ENCODE measurements at regions not wholly inside any gene's neighbourhood (a gene's known extent, or its start where the extent isn't known, plus 50 kb on each side); places are given as distances from the start of the nearest gene placed in this dataset.

DNA sequence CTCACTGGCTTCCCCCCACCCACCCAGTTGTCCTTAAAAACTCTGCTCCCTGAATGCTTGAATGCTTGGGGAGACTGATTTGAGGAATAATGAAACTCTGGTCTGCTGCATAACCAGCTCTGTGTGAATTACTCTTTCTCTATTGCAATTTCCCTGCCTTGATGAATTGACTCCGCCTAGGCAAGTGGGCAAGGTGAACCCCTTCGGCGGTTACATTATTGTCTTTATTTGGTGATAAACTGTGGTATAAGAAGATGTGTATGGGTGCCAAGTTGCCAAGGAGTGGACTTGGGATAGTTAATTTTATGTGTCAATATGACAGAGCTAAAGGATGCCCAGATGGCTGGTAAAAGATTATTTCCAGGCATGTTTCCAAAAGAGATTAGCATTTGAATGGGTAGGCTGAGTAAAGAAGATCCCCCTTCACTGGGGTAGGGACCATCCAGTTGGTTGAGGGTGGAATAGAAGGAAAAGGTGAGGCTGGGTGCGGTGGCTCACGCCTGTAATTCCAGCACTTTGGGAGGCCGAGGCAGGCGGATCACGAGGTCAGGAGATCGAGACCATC lies 98.5 kb upstream of the HAAO start:
- no peak for TF ChIP-seq EZH2 (IDR thresholded peaks at IDR 0.05; ENCODE audit: low read length, missing control alignments)
- TF ChIP-seq, protein P1, sequence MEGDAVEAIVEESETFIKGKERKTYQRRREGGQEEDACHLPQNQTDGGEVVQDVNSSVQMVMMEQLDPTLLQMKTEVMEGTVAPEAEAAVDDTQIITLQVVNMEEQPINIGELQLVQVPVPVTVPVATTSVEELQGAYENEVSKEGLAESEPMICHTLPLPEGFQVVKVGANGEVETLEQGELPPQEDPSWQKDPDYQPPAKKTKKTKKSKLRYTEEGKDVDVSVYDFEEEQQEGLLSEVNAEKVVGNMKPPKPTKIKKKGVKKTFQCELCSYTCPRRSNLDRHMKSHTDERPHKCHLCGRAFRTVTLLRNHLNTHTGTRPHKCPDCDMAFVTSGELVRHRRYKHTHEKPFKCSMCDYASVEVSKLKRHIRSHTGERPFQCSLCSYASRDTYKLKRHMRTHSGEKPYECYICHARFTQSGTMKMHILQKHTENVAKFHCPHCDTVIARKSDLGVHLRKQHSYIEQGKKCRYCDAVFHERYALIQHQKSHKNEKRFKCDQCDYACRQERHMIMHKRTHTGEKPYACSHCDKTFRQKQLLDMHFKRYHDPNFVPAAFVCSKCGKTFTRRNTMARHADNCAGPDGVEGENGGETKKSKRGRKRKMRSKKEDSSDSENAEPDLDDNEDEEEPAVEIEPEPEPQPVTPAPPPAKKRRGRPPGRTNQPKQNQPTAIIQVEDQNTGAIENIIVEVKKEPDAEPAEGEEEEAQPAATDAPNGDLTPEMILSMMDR (conservative IDR thresholded peaks at IDR 0.05 in 1 of 2, IDR thresholded peaks at IDR 0.05 in 1 of 2; ENCODE audit: low read depth in 1 of 2, low read length in 2 of 2) = no peak
- H3K9me3 ChIP-seq (ENCODE audit: control insufficient read depth, insufficient read depth, low read depth, low read length) = no peaks in the 10 kb centered on the region
- no peak overlapping the region for H3K27ac ChIP-seq (ENCODE audit: insufficient read depth, low read length)
- no peak overlapping the region for H2AFZ ChIP-seq (ENCODE audit: low read length)
- no peak for DNase-seq (ENCODE audit: low read depth in 2 of 2)
- H3K4me1 ChIP-seq (ENCODE audit: control insufficient read depth, extremely low read depth, insufficient read depth, low read length) = no peaks in the 10 kb centered on the region
- H3K79me2 ChIP-seq (ENCODE audit: control insufficient read depth, insufficient read depth, low read length) = no peaks in the 10 kb centered on the region
- no peaks in the 10 kb centered on the region for H3K36me3 ChIP-seq (ENCODE audit: control insufficient read depth, insufficient read depth, low read length)
- H3K4me3 ChIP-seq (replicated peaks in 1 of 4; ENCODE audit: control extremely low read depth in 1 of 4, insufficient read depth in 1 of 4, low read depth in 3 of 4, low read length in 4 of 4) = no peak overlapping the region
- no peak overlapping the region for H3K9ac ChIP-seq (ENCODE audit: insufficient read depth, low read length)
- H3K27me3 ChIP-seq (ENCODE audit: control insufficient read depth, insufficient read depth, low read length) = no peaks in the 10 kb centered on the region
- no peaks in the 10 kb centered on the region for H4K20me1 ChIP-seq (ENCODE audit: control insufficient read depth, extremely low read depth, insufficient read depth, low read length)
- no peak overlapping the region for H3K4me2 ChIP-seq (ENCODE audit: extremely low read depth, insufficient read depth, low read length)

DNA sequence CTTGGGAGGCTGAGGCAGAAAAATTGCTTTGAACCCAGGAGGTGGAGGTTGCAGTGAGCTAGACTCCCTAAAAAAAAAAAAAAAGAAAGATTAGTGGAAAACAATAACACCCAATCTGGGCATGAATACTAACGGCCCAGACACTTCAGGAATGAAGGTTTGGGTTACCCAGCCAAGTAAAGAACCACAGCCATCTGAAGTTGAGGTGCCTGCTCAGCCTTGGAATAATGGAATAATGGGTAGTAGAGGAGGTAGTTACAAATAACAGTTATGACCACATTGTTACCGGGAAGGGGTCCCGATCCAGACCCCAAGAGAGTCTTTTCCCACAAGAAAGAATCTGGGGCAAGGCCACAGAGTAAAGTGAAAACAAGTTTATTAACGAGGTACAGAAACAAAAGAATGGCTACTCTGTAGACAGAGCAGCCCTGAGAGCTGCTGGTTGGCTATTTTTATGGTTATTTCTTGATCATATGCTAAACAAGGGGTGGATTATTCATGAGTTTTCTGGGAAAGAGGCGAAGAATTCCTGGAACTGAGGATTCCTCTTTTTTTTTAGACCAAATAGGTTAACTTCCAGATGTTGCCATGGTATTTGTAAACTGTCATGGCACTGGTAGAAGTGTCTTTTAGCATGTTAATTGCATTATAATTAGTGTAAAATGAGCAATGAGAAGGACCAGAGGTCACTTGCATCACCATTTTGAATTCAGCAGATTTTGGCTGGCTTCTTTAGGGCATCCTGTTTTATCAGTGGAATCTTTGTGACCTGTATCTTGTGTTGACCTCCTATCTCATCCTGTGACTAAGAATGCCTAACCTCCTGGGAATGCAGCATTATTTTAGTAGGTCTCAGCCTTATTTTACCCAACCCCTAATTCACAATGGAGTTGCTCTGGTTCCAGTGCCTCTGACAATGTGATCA lies 96.2 kb upstream of the HAAO start:
- DNase-seq (ENCODE audit: low read depth in 2 of 2) = peak in 1 of 2 donors; percentile 95
- Histone ChIP-seq H2AFZ (ENCODE audit: low read length) (no peak overlapping the region), H3K9ac (ENCODE audit: insufficient read depth, low read length) (no peak overlapping the region), H3K79me2 (ENCODE audit: control insufficient read depth, insufficient read depth, low read length) (no peaks in the 10 kb centered on the region), H3K27ac (ENCODE audit: insufficient read depth, low read length) (no peak overlapping the region), H4K20me1 (ENCODE audit: control insufficient read depth, extremely low read depth, insufficient read depth, low read length) (no peaks in the 10 kb centered on the region), H3K9me3 (ENCODE audit: control insufficient read depth, insufficient read depth, low read depth, low read length) (no peaks in the 10 kb centered on the region), H3K4me2 (ENCODE audit: extremely low read depth, insufficient read depth, low read length) (no peak overlapping the region), H3K4me1 (ENCODE audit: control insufficient read depth, extremely low read depth, insufficient read depth, low read length) (no peaks in the 10 kb centered on the region), H3K4me3 (replicated peaks in 1 of 4; ENCODE audit: control extremely low read depth in 1 of 4, insufficient read depth in 1 of 4, low read depth in 3 of 4, low read length in 4 of 4) (no peak overlapping the region), H3K27me3 (ENCODE audit: control insufficient read depth, insufficient read depth, low read length) (no peaks in the 10 kb centered on the region), H3K36me3 (ENCODE audit: control insufficient read depth, insufficient read depth, low read length) (no peaks in the 10 kb centered on the region)
- TF ChIP-seq, protein P1 (conservative IDR thresholded peaks at IDR 0.05 in 1 of 2, IDR thresholded peaks at IDR 0.05 in 1 of 2; ENCODE audit: low read depth in 1 of 2, low read length in 2 of 2) = no peak
- TF ChIP-seq EZH2 (IDR thresholded peaks at IDR 0.05; ENCODE audit: low read length, missing control alignments) = no peak

DNA sequence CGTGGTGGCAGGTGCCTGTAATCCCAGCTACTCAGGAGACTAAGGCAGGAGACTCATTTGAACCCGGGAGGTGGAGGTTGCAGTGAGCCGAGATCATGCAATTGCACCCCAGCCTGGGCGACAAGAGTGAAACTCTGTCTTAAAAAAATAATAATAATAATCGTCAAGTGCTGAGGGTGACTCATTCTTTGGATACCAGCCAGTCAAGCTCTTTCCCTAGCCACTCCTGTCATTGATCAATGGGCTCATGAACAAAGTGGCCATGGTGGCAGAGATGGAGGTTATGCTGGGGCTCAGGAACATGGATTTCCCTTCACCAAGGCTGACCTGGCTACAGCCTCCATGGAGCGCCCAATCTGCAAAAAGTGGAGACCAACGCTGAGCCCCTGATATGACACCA lies 94.5 kb upstream of the HAAO start:
- Histone ChIP-seq H4K20me1 (ENCODE audit: control insufficient read depth, extremely low read depth, insufficient read depth, low read length) (no peaks in the 10 kb centered on the region), H3K27me3 (ENCODE audit: control insufficient read depth, insufficient read depth, low read length) (no peaks in the 10 kb centered on the region), H3K9ac (ENCODE audit: insufficient read depth, low read length) (no peak overlapping the region), H3K4me1 (ENCODE audit: control insufficient read depth, extremely low read depth, insufficient read depth, low read length) (no peaks in the 10 kb centered on the region), H3K4me2 (ENCODE audit: extremely low read depth, insufficient read depth, low read length) (no peak overlapping the region), H3K4me3 (replicated peaks in 1 of 4; ENCODE audit: control extremely low read depth in 1 of 4, insufficient read depth in 1 of 4, low read depth in 3 of 4, low read length in 4 of 4) (no peak overlapping the region), H3K27ac (ENCODE audit: insufficient read depth, low read length) (no peak overlapping the region), H3K79me2 (ENCODE audit: control insufficient read depth, insufficient read depth, low read length) (no peaks in the 10 kb centered on the region), H3K36me3 (ENCODE audit: control insufficient read depth, insufficient read depth, low read length) (no peaks in the 10 kb centered on the region), H3K9me3 (ENCODE audit: control insufficient read depth, insufficient read depth, low read depth, low read length) (no peaks in the 10 kb centered on the region), H2AFZ (ENCODE audit: low read length) (no peak overlapping the region)
- no peak for TF ChIP-seq EZH2 (IDR thresholded peaks at IDR 0.05; ENCODE audit: low read length, missing control alignments)
- TF ChIP-seq, protein P1 (conservative IDR thresholded peaks at IDR 0.05 in 1 of 2, IDR thresholded peaks at IDR 0.05 in 1 of 2; ENCODE audit: low read depth in 1 of 2, low read length in 2 of 2) = no peak
- peak; percentile 71 to 73 for DNase-seq (ENCODE audit: low read depth in 2 of 2)

Data from fibroblast of lung (primary cell).